ENCODE measurements at regions not wholly inside any gene's neighbourhood (a gene's known extent, or its start where the extent isn't known, plus 50 kb on each side); places are given as distances from the start of the nearest gene placed in this dataset.

GRCh38 chr7:48803250-48803649, 121.1 kb upstream of the CDC14C start:
- BruUV-seq (replicated peaks): no TSS peak
- 34% methylated on average over 2 of the region's 2 CpGs for WGBS (ENCODE audit: insufficient coverage, insufficient replicate concordance, low lambda C conversion rate, missing lambda C conversion rate)
- Histone ChIP-seq H3K4me3 (no peak overlapping the region), H3K4me2 (ENCODE audit: control insufficient read depth, insufficient read depth) (no peak overlapping the region), H3K79me2 (ENCODE audit: control insufficient read depth, insufficient read depth, low read length) (no peaks in the 10 kb centered on the region), H3K27ac (ENCODE audit: control insufficient read depth, insufficient read depth) (no peak overlapping the region), H4K20me1 (ENCODE audit: control insufficient read depth, insufficient read depth) (no peaks in the 10 kb centered on the region), H3K27me3 (replicated peaks in 1 of 2; ENCODE audit: control insufficient read depth in 2 of 2, insufficient read depth in 2 of 2, low read length in 1 of 2) (no peaks in the 10 kb centered on the region), H3K4me1 (ENCODE audit: control insufficient read depth, insufficient read depth, low read length) (no peaks in the 10 kb centered on the region), H3K9ac (ENCODE audit: control insufficient read depth, insufficient read depth, low read length) (no peak overlapping the region), H2AFZ (ENCODE audit: control insufficient read depth, low read depth, low read length) (no peak overlapping the region), H3K9me3 (replicated peaks; ENCODE audit: control insufficient read depth, insufficient read depth, low read length) (no peaks in the 10 kb centered on the region), H3K36me3 (ENCODE audit: control insufficient read depth in 2 of 2, insufficient read depth in 2 of 2, low read length in 1 of 2) (no peaks in the 10 kb centered on the region)
- ATAC-seq (no peak), DNase-seq (ENCODE audit: low read depth, low spot score) (no peak), FAIRE-seq (no peak)
- intact Hi-C loops (cut with micrococcal nuclease; ENCODE audit: unreplicated experiment) (no loop called here), in situ Hi-C loops (cut with MboI) (no loop called here)
- SMC1A ChIA-PET (ENCODE audit: uncharacterized antibody, unreplicated experiment): no interaction called here
- TF ChIP-seq YY1 (IDR thresholded peaks at IDR 0.05; ENCODE audit: low read depth, low read length): no peak
- no peak for TF ChIP-seq CHD2 (IDR thresholded peaks at IDR 0.05; ENCODE audit: borderline replicate concordance, low read depth, low read length)
- TF ChIP-seq MTA3 (IDR thresholded peaks at IDR 0.05; ENCODE audit: borderline replicate concordance, low read length): no peak
- CTCF ChIA-PET: interaction anchor here (0.8 kb wide), 1 partner anchor 11 kb away, joined by 4 read pairs; no protein-coding TSS in a partner anchor
- POLR2A ChIA-PET: no interaction called here
- RAD21 ChIA-PET (ENCODE audit: unreplicated experiment): no interaction called here

GRCh38 chr7:48806731-48807130, 117.6 kb upstream of the CDC14C start:
- ChIA-PET RAD21 (ENCODE audit: unreplicated experiment) (no interaction called here), CTCF (interaction anchor here (1.6 kb wide), 1 partner anchor 10 kb away, joined by 3 read pairs; no protein-coding TSS in a partner anchor), POLR2A (no interaction called here), SMC1A (ENCODE audit: uncharacterized antibody, unreplicated experiment) (interaction anchor here (1.1 kb wide), 1 partner anchor 192 kb away, joined by 3 read pairs; no protein-coding TSS in a partner anchor)
- Histone ChIP-seq H3K27ac (ENCODE audit: control insufficient read depth, insufficient read depth) (no peak overlapping the region), H3K4me3 (no peak overlapping the region), H3K36me3 (ENCODE audit: control insufficient read depth in 2 of 2, insufficient read depth in 2 of 2, low read length in 1 of 2) (no peaks in the 10 kb centered on the region), H2AFZ (ENCODE audit: control insufficient read depth, low read depth, low read length) (no peak overlapping the region), H3K9ac (ENCODE audit: control insufficient read depth, insufficient read depth, low read length) (no peak overlapping the region), H3K9me3 (replicated peaks; ENCODE audit: control insufficient read depth, insufficient read depth, low read length) (no peaks in the 10 kb centered on the region), H3K4me1 (ENCODE audit: control insufficient read depth, insufficient read depth, low read length) (no peaks in the 10 kb centered on the region), H4K20me1 (ENCODE audit: control insufficient read depth, insufficient read depth) (no peaks in the 10 kb centered on the region), H3K27me3 (replicated peaks in 1 of 2; ENCODE audit: control insufficient read depth in 2 of 2, insufficient read depth in 2 of 2, low read length in 1 of 2) (no peaks in the 10 kb centered on the region), H3K4me2 (ENCODE audit: control insufficient read depth, insufficient read depth) (no peak overlapping the region), H3K79me2 (ENCODE audit: control insufficient read depth, insufficient read depth, low read length) (no peaks in the 10 kb centered on the region)
- in situ Hi-C loops (cut with MboI): no loop called here
- no peak for FAIRE-seq
- no peak for DNase-seq (ENCODE audit: low read depth, low spot score)
- WGBS (ENCODE audit: insufficient coverage, insufficient replicate concordance, low lambda C conversion rate, missing lambda C conversion rate): 18% methylated on average over 4 of the region's 4 CpGs
- no peak for ATAC-seq
- BruUV-seq (replicated peaks): no TSS peak
- intact Hi-C loops (cut with micrococcal nuclease; ENCODE audit: unreplicated experiment): no loop called here
- no peak for TF ChIP-seq FOS (IDR thresholded peaks at IDR 0.05; ENCODE audit: borderline replicate concordance, extremely low read depth, insufficient read length)
- no peak for TF ChIP-seq BACH1 (IDR thresholded peaks at IDR 0.05; ENCODE audit: borderline replicate concordance)
- no peak for TF ChIP-seq CTCF (IDR thresholded peaks at IDR 0.05 in 2 of 3, conservative IDR thresholded peaks at IDR 0.05 in 1 of 3; ENCODE audit: control insufficient read depth in 2 of 3, extremely low read depth in 1 of 3, insufficient read depth in 1 of 3, low read depth in 3 of 3, low read length in 3 of 3)
- no peak for TF ChIP-seq TAF1 (IDR thresholded peaks at IDR 0.05; ENCODE audit: borderline replicate concordance, low read depth, low read length)
- TF ChIP-seq RB1 (IDR thresholded peaks at IDR 0.05; ENCODE audit: borderline replicate concordance): no peak
- TF ChIP-seq POLR2AphosphoS5 (IDR thresholded peaks at IDR 0.05; ENCODE audit: low read length): no peak
- no peak for TF ChIP-seq SUPT20H (IDR thresholded peaks at IDR 0.05; ENCODE audit: borderline replicate concordance, control insufficient read depth, low read depth, low read length)
- no peak for TF ChIP-seq FOXM1 (IDR thresholded peaks at IDR 0.05; ENCODE audit: low read depth, low read length)
- no peak for TF ChIP-seq SP1 (IDR thresholded peaks at IDR 0.05; ENCODE audit: low read depth, low read length)
- no peak for TF ChIP-seq NFXL1 (IDR thresholded peaks at IDR 0.05; ENCODE audit: borderline replicate concordance)
